ENCODE measurements at regions not wholly inside any gene's neighbourhood (a gene's known extent, or its start where the extent isn't known, plus 50 kb on each side); places are given as distances from the start of the nearest gene placed in this dataset.

DNA sequence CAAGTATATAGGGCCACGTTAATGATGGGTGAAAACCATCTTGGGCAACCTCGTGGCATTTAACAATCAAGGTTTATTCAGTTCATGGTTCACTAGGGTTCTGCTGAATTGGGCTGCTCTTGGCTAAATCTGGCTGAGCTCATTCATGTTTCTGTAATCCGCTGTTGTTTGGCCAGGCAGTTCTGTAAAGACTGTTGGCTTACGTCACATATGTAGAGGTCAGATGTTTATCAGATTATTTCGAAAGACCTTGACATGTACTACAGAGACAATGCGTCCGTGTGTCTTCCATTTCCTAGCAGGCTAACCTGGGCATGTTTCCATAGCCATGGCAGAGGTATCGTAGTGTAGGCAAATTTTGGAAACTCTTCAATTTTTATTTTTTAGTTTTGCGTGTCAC lies 190.0 kb upstream of the ZWINT start:
- TF ChIP-seq EZH2phosphoT487 (IDR thresholded peaks at IDR 0.05; ENCODE audit: low read depth) = no peak
- TF ChIP-seq, protein P1, sequence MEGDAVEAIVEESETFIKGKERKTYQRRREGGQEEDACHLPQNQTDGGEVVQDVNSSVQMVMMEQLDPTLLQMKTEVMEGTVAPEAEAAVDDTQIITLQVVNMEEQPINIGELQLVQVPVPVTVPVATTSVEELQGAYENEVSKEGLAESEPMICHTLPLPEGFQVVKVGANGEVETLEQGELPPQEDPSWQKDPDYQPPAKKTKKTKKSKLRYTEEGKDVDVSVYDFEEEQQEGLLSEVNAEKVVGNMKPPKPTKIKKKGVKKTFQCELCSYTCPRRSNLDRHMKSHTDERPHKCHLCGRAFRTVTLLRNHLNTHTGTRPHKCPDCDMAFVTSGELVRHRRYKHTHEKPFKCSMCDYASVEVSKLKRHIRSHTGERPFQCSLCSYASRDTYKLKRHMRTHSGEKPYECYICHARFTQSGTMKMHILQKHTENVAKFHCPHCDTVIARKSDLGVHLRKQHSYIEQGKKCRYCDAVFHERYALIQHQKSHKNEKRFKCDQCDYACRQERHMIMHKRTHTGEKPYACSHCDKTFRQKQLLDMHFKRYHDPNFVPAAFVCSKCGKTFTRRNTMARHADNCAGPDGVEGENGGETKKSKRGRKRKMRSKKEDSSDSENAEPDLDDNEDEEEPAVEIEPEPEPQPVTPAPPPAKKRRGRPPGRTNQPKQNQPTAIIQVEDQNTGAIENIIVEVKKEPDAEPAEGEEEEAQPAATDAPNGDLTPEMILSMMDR (IDR thresholded peaks at IDR 0.05; ENCODE audit: low read depth, low read length) = no peak

Measured in OCI-LY3 (cell line).